Endothelial cell of umbilical vein (primary cell): ENCODE measurements at regions not wholly inside any gene's neighbourhood (a gene's known extent, or its start where the extent isn't known, plus 50 kb on each side); places are given as distances from the start of the nearest gene placed in this dataset.

Experiments used
- BruUV-seq: library from RNA; stranded (reverse); fragments of 400-500 nt; replicated peaks from 2 replicates; lab custom pipeline; 2021; lab: Mats Ljungman, UMichigan
- CTCF ChIA-PET: fragments of 300-600, 350-600 bp; sonication (Branson Sonifier 250); formaldehyde crosslinking; loops from one replicate; lab custom pipeline; 2021; ENCODE audit warnings: antibody characterized with exemption, inconsistent platforms; lab: Charles Lee
- POLR2A ChIA-PET: fragments of 300-600, 350-600 bp; sonication (Branson Sonifier 250); formaldehyde crosslinking; loops from one replicate; lab custom pipeline; 2021; ENCODE audit warnings: antibody characterized with exemption, inconsistent platforms; lab: Charles Lee
- DNase-seq: peaks from one replicate; pipeline ENCODE4 v3.0.0-alpha.2; 2011; ENCODE audit warnings: low read depth, low spot score
- FAIRE-seq: peaks from 2 replicates; lab custom pipeline; 2011; peaks lifted over from hg19 to GRCh38; lab: Jason Lieb, UNC
- H2AFZ ChIP-seq: 2 replicates; pipeline ENCODE4 v1.6.0; 2012; ENCODE audit warnings: low read depth, low read length, control low read depth, inconsistent platforms
- H3K27ac ChIP-seq: 2 replicates; pipeline ENCODE4 v1.5.1; 2011; ENCODE audit warnings: low read depth, mild to moderate bottlenecking, control low read depth, low read length, moderate library complexity; ENCODE audit not compliant: insufficient read depth
- H3K27me3 ChIP-seq, 2 experiments: 2 replicates each; pipeline versions ENCODE4 v1.6.0 to v1.6.1; 2011; ENCODE audit warnings: low read length in 2 of 2, mixed read lengths in 1 of 2; ENCODE audit not compliant: control insufficient read depth in 2 of 2, insufficient read depth in 2 of 2
- H3K36me3 ChIP-seq, 2 experiments: 2 replicates in 1 of 2; 3 replicates in 1 of 2; pipeline ENCODE4 v1.5.1; 2011; ENCODE audit warnings: low read length in 2 of 2, mild to moderate bottlenecking in 1 of 2, moderate library complexity in 1 of 2; ENCODE audit not compliant: control insufficient read depth in 2 of 2, insufficient read depth in 2 of 2; ENCODE audit errors: extremely low read depth in 1 of 2
- H3K4me1 ChIP-seq: 3 replicates; pipeline ENCODE4 v1.5.1; 2011; ENCODE audit warnings: mild to moderate bottlenecking, low read length; ENCODE audit not compliant: control insufficient read depth, insufficient read depth; ENCODE audit errors: extremely low read depth
- H3K4me2 ChIP-seq: 2 replicates; pipeline ENCODE4 v1.6.1; 2011; ENCODE audit warnings: low read length, control low read depth, mixed read lengths; ENCODE audit not compliant: insufficient read depth
- H3K4me3 ChIP-seq, 3 experiments: fragments of 200-600 bp in 1 of 3; sonication (generic), shearing (Covaris generic) in 1 of 3; replicated peaks in 1 of 3; 2 replicates each; pipeline ENCODE4 v1.5.1; 2011 to 2016; ENCODE audit warnings: control low read depth in 3 of 3, low read length in 3 of 3, mild to moderate bottlenecking in 2 of 3, inconsistent platforms in 1 of 3, low read depth in 1 of 3, moderate library complexity in 1 of 3; ENCODE audit not compliant: insufficient read depth in 1 of 3
- H3K79me2 ChIP-seq: 2 replicates; pipeline ENCODE4 v1.6.0; 2012; ENCODE audit warnings: low read length, inconsistent platforms; ENCODE audit not compliant: control insufficient read depth, insufficient read depth
- H3K9ac ChIP-seq: replicated peaks from 2 replicates; pipeline ENCODE3; 2011; ENCODE audit warnings: low read length, control low read depth; ENCODE audit not compliant: insufficient read depth; ENCODE audit errors: extremely low read depth
- H3K9me1 ChIP-seq: replicated peaks from 3 replicates; pipeline ENCODE4 v1.6.0; 2011; ENCODE audit warnings: mild to moderate bottlenecking, low read length; ENCODE audit not compliant: control insufficient read depth, insufficient read depth; ENCODE audit errors: extremely low read depth
- H3K9me3 ChIP-seq: replicated peaks from 2 replicates; pipeline ENCODE4 v1.5.1; 2012; ENCODE audit warnings: low read length, inconsistent platforms; ENCODE audit not compliant: control insufficient read depth, insufficient read depth
- H4K20me1 ChIP-seq: replicated peaks from 2 replicates; pipeline ENCODE3; 2011; ENCODE audit warnings: mild to moderate bottlenecking, low read length; ENCODE audit not compliant: control insufficient read depth, insufficient read depth; ENCODE audit errors: extremely low read depth
- EZH2 ChIP-seq: IDR thresholded peaks from 2 replicates; pipeline ENCODE4 v1.6.1; 2012; ENCODE audit warnings: borderline replicate concordance, low read depth, mild to moderate bottlenecking, moderate library complexity, low read length, inconsistent platforms; ENCODE audit not compliant: severe bottlenecking
- FOS ChIP-seq: IDR thresholded peaks from 2 replicates; pipeline ENCODE4 v1.6.1; 2011; ENCODE audit warnings: mild to moderate bottlenecking, low read length, moderate library complexity, borderline replicate concordance; ENCODE audit not compliant: insufficient read depth
- GATA2 ChIP-seq: IDR thresholded peaks from 2 replicates; pipeline ENCODE4 v1.7.0; 2011; ENCODE audit warnings: low read depth, mild to moderate bottlenecking, moderate library complexity, mixed read lengths, low read length; ENCODE audit not compliant: insufficient read length, insufficient read depth
- JUN ChIP-seq: IDR thresholded peaks from 2 replicates; pipeline ENCODE4 v1.6.1; 2011; ENCODE audit warnings: borderline replicate concordance, low read depth; ENCODE audit not compliant: insufficient read length, insufficient read depth
- MYC ChIP-seq: IDR thresholded peaks from one replicate; pipeline ENCODE4 v1.6.1; 2011; ENCODE audit warnings: mild to moderate bottlenecking, low read depth, low read length
- POLR2A ChIP-seq: IDR thresholded peaks from 2 replicates; pipeline ENCODE4 v1.6.1; 2012; ENCODE audit warnings: low read depth, mild to moderate bottlenecking, control low read depth, low read length
- POLR2AphosphoS5 ChIP-seq: IDR thresholded peaks from 2 replicates; pipeline ENCODE4 v1.6.1; 2012; ENCODE audit warnings: low read depth, mild to moderate bottlenecking, control low read depth, low read length, moderate library complexity; ENCODE audit not compliant: insufficient read depth
- dilution Hi-C: fragments of 300-500 bp; cut with MboI; formaldehyde crosslinking; loops from one replicate; pipeline ENCODE4 v1.15.0; 2019; ENCODE audit warnings: low sequenced_read_pairs; ENCODE audit not compliant: extremely low pct_ligation_motif_present
- intact Hi-C: fragments of 100-400 bp; cut with micrococcal nuclease; formaldehyde crosslinking; loops from one replicate; pipeline ENCODE4 v1.10.0; 2022
- TF ChIP-seq, protein P1 (sequence below): IDR thresholded peaks from 2 replicates; pipeline ENCODE4 v1.6.1; 2011; ENCODE audit not compliant: insufficient read depth, insufficient read length
- TF ChIP-seq, protein P2 (sequence below), 2 donors: IDR thresholded peaks; 1 replicate in 1 of 2; 2 replicates in 1 of 2; pipeline ENCODE4 v1.5.1; 2011; ENCODE audit warnings: low read length in 2 of 2, mild to moderate bottlenecking in 2 of 2, moderate library complexity in 2 of 2, control low read depth in 1 of 2, inconsistent platforms in 1 of 2, low read depth in 1 of 2; ENCODE audit not compliant: insufficient read depth in 1 of 2; ENCODE audit errors: extremely low read depth in 1 of 2

DNA sequence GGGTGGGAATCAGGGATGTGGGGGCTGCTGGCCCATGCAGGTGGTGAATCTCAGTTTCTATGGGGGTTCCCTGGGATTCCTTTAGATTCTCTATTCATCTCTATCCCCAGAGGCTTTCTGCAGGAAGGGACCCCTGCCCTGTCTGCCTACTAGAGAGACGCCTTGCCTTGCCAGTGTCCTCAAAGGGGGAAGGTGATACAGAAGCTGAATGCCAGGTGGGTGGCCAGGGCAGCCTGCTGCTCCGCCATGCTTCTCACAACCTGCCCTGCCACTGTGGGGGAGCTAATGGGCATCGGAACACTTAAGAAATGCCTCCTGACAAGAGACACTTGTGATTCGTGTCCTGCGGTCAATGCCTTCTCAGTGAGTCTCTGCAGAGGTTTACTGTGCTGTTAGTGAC, 368.4 kb downstream of the EN1 start:
- ChIA-PET POLR2A (no interaction called here), CTCF (no interaction called here)
- Histone ChIP-seq H3K9me3 (no peaks in the 10 kb centered on the region), H3K9ac (no peak overlapping the region), H3K27me3 (no peaks in the 10 kb centered on the region), H4K20me1 (no peaks in the 10 kb centered on the region), H2AFZ (no peak overlapping the region), H3K4me2 (no peak overlapping the region), H3K27ac (no peak overlapping the region), H3K9me1 (no peaks in the 10 kb centered on the region), H3K4me1 (no peaks in the 10 kb centered on the region), H3K79me2 (no peaks in the 10 kb centered on the region), H3K4me3 (no peak overlapping the region), H3K36me3 (no peaks in the 10 kb centered on the region)
- FAIRE-seq: no peak
- dilution Hi-C loops: no loop called here
- no peak for DNase-seq
- no peak for TF ChIP-seq GATA2
- no peak for TF ChIP-seq POLR2AphosphoS5
- TF ChIP-seq, protein P1, sequence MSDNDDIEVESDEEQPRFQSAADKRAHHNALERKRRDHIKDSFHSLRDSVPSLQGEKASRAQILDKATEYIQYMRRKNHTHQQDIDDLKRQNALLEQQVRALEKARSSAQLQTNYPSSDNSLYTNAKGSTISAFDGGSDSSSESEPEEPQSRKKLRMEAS: no peak
- TF ChIP-seq MYC: no peak
- no peak for TF ChIP-seq FOS
- intact Hi-C loops: no loop called here
- BruUV-seq: no TSS peak

DNA sequence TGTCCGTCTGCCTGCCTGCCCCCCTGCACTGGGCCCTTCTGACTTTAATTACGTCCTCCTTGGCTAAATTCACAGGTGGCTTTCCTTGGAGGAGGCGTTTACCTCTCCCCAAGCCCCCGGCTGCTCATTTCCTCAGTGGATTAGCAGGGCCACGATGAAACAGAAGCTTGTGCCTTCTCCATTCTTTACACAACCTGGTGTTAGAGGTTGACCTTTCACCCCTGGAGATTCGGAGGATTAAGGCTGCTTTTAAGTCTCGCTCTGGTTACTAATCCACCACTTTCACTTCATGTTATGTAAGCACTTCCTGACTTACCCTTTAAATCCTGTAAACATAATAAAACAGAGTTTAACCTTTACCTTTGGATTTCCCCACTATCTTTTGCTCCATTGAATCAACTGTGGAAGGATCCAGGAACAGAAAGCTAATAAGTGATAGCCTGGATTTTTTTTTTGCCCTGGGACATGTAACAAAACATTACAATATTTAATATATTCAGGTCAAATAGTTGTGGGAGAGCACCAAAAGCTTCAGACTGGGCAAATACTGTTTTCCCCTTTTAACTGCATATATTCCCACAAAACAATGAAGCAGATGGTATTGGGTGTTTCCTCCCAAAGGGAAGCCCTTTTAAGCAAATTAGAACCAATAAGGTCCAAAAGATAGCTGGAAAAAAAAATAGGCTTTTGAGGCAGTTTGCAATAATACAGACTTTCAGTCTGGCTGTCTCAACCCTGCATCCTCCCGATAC, 370.2 kb downstream of the EN1 start:
- intact Hi-C loops: no loop called here
- ChIA-PET CTCF (no interaction called here), POLR2A (no interaction called here)
- H3K4me1 ChIP-seq: no peaks in the 10 kb centered on the region
- H3K27me3 ChIP-seq: no peaks in the 10 kb centered on the region
- no peak for TF ChIP-seq EZH2
- TF ChIP-seq GATA2: no peak
- TF ChIP-seq, protein P2, sequence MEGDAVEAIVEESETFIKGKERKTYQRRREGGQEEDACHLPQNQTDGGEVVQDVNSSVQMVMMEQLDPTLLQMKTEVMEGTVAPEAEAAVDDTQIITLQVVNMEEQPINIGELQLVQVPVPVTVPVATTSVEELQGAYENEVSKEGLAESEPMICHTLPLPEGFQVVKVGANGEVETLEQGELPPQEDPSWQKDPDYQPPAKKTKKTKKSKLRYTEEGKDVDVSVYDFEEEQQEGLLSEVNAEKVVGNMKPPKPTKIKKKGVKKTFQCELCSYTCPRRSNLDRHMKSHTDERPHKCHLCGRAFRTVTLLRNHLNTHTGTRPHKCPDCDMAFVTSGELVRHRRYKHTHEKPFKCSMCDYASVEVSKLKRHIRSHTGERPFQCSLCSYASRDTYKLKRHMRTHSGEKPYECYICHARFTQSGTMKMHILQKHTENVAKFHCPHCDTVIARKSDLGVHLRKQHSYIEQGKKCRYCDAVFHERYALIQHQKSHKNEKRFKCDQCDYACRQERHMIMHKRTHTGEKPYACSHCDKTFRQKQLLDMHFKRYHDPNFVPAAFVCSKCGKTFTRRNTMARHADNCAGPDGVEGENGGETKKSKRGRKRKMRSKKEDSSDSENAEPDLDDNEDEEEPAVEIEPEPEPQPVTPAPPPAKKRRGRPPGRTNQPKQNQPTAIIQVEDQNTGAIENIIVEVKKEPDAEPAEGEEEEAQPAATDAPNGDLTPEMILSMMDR (IDR thresholded peaks at IDR 0.05; ENCODE audit: extremely low read depth in 1 of 2, insufficient read depth in 1 of 2, low read depth in 1 of 2, low read length in 2 of 2): no peak
- no peak for TF ChIP-seq FOS
- no peak for TF ChIP-seq POLR2AphosphoS5
- no peak for TF ChIP-seq POLR2A
- TF ChIP-seq, protein P1: no peak
- no peak for TF ChIP-seq JUN
- TF ChIP-seq MYC: no peak
- no peaks in the 10 kb centered on the region for H4K20me1 ChIP-seq
- no peaks in the 10 kb centered on the region for H3K9me3 ChIP-seq
- BruUV-seq: no TSS peak
- H3K9me1 ChIP-seq: no peaks in the 10 kb centered on the region
- DNase-seq (no peak), FAIRE-seq (no peak)
- no peak overlapping the region for H3K9ac ChIP-seq
- no peak overlapping the region for H3K27ac ChIP-seq
- H3K4me3 ChIP-seq: no peak overlapping the region
- H2AFZ ChIP-seq: no peak overlapping the region
- no peaks in the 10 kb centered on the region for H3K36me3 ChIP-seq
- no peak overlapping the region for H3K4me2 ChIP-seq
- dilution Hi-C loops: no loop called here
- no peaks in the 10 kb centered on the region for H3K79me2 ChIP-seq
